ENCODE measurements at regions not wholly inside any gene's neighbourhood (a gene's known extent, or its start where the extent isn't known, plus 50 kb on each side); places are given as distances from the start of the nearest gene placed in this dataset.

DNA sequence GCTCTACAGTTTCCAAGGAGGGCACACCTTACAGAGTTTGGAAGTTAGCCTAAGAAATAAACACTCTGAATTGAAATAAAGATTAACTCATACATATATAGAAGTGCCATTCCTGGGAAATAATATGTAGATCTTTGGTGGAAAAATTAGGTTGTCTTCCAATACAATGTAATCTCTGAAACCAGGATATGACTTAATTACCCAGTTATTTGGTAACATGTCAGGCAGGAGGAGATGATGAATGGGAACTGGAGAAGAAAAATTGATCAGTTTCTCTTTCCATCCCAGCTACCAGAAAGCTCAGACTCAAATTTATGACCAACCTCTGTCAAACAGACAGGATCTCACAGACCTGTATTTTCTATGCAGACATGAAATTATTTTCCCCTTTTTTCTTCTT lies 215.2 kb upstream of the SNX2 start:
- TF ChIP-seq, protein P1, sequence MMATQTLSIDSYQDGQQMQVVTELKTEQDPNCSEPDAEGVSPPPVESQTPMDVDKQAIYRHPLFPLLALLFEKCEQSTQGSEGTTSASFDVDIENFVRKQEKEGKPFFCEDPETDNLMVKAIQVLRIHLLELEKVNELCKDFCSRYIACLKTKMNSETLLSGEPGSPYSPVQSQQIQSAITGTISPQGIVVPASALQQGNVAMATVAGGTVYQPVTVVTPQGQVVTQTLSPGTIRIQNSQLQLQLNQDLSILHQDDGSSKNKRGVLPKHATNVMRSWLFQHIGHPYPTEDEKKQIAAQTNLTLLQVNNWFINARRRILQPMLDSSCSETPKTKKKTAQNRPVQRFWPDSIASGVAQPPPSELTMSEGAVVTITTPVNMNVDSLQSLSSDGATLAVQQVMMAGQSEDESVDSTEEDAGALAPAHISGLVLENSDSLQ (IDR thresholded peaks at IDR 0.05), result no peak
- no peak for TF ChIP-seq FOXK2 (IDR thresholded peaks at IDR 0.05)
- TF ChIP-seq BHLHE40 (IDR thresholded peaks at IDR 0.05; ENCODE audit: borderline replicate concordance), result no peak
- no peak for TF ChIP-seq TARDBP (IDR thresholded peaks at IDR 0.05)
- no peak for TF ChIP-seq L3MBTL2 (conservative IDR thresholded peaks at IDR 0.05)
- no peak for TF ChIP-seq SP1 (IDR thresholded peaks at IDR 0.05)
- TF ChIP-seq SUZ12 (IDR thresholded peaks at IDR 0.05), result no peak
- no peak for TF ChIP-seq ZNF384 (IDR thresholded peaks at IDR 0.05)
- TF ChIP-seq CTBP1 (IDR thresholded peaks at IDR 0.05; ENCODE audit: borderline replicate concordance), result no peak
- TF ChIP-seq NFRKB (IDR thresholded peaks at IDR 0.05), result no peak
- TF ChIP-seq FOXA1 (IDR thresholded peaks at IDR 0.05), result no peak
- no peak for TF ChIP-seq ARNT (IDR thresholded peaks at IDR 0.05)
- no peak for TF ChIP-seq LEF1 (IDR thresholded peaks at IDR 0.05; ENCODE audit: borderline replicate concordance)
